Inferior parietal cortex (tissue), 1 donor: ENCODE measurements at regions not wholly inside any gene's neighbourhood (a gene's known extent, or its start where the extent isn't known, plus 50 kb on each side); places are given as distances from the start of the nearest gene placed in this dataset.

ENCODE experiments used
- DNase-seq: peaks from one replicate; pipeline ENCODE4 v3.0.0-alpha.2; 2016; ENCODE audit errors: extremely low spot score

- DNase-seq = no peak
Measured at GRCh38 chr12:89923091-89923490, 214.5 kb upstream of the ATP2B1 start.

- no peak for DNase-seq
Measured at GRCh38 chr12:89920866-89921265, 212.2 kb upstream of the ATP2B1 start.

DNA sequence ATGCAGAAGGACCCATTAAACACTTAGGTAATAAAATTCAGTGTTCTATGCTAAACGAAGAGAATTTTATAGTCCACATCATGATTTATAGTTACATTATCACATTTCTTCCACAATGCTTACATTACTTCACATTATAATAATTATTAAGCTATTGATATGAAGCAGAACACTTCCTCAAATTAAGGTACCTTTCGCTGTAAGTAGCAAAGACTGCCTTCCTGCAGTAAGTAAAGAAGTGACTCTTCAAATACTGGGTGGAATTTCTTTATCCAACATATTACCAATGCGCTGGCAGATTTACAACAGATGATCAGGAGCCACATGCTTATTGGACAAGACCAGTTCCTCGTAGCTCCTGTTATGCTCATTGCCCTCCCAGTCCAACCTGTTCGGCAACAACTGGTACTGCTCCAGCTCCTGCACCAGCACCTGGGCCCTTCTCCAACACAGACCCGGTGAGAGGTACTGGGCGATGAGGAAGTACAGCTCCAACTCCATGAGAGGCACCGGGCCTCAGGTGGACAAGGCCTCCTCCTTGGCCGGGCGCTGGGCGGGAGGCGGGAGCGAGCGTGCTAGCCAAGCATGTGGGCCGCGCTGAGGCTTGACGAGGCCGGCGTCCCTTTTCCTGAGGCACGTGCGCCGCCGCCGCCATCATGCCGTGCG lies 210.7 kb upstream of the ATP2B1 start:
- no peak for DNase-seq

- no peak for DNase-seq
Measured at GRCh38 chr12:89918172-89918846, 209.7 kb upstream of the ATP2B1 start.

DNA sequence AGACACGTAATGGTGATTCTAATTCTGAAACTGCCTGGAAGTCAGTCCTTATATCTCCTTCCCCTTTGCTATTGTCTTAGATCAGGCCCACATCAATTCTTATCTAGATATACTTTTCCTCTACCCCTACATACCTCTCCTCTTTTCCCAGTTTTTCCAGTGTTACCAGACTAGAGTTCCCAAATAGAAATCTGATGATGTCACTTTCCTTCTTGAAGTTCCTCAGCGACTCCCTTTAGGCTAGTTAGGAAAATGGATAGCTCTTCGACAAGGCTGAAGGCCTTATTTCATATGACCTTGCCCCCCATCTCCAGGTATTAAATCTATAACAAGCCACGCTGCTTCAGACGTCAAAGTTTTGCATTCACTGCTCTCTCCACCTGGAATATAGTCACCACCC lies 201.1 kb upstream of the ATP2B1 start:
- no peak for DNase-seq

DNA sequence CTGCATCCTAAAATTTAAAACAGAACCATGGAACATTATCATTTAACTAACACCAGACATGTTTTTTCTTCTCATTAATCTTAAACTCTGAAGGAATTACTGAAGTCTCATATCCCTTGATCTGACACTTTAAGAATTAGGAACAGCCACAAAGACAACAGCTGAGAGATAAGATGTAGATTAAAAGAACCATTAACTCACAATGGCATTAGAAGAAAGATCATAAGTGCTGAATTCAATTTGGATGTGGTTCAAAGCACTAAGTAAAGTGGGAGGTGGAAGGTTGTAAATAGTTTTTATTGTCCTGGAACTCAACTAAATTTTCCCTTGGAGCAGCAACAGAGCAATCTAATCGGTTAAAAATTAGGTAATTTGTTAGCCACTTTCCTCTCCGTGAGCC lies 199.0 kb upstream of the ATP2B1 start:
- no peak for DNase-seq

- DNase-seq = no peak
Measured at GRCh38 chr12:89906824-89907223, 198.2 kb upstream of the ATP2B1 start.

DNA sequence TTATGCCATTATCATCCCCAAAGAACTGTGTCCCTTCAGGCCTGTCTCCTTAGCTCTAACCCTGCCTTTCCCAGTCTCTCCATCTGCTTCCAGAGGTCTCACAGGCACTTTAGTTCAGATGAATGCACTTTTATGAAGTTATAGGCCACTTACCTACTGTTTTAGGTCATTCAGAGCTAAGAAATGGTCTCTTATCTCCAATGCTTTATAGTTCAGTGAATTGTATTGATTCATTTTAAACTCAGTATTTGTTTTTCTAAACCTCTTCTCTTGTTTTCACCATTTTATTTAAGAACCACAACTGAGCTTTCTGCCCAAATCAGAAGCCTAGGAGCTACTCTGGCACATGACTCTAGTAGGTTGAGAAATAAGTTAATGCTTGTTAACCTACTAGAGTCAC lies 197.5 kb upstream of the ATP2B1 start:
- no peak for DNase-seq

- no peak for DNase-seq
Measured at GRCh38 chr12:89901906-89902642, 193.4 kb upstream of the ATP2B1 start.

GRCh38 chr12:89901319-89901718 lies 192.7 kb upstream of the ATP2B1 start:
- no peak for DNase-seq

DNA sequence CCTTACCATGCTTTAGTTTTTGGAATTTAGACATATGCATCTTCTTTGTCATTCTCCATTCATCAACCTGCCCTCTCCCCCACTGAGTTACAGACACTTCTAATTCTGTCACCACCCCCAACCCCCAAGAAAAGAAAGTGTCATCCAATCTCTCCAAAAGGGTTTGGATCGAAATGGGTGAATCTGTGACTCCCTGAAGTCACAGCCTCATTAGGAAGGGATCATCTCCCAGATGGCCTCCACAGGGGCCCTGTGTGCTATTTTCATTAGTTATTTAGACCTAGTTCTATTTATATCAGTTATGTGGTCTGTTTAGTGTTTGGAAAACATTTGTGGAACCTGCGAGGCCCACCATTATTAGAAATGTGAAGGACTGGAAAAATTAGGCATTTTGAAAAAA lies 191.0 kb upstream of the ATP2B1 start:
- DNase-seq = no peak

GRCh38 chr12:89895591-89895990 lies 187.0 kb upstream of the ATP2B1 start:
- DNase-seq = no peak

DNA sequence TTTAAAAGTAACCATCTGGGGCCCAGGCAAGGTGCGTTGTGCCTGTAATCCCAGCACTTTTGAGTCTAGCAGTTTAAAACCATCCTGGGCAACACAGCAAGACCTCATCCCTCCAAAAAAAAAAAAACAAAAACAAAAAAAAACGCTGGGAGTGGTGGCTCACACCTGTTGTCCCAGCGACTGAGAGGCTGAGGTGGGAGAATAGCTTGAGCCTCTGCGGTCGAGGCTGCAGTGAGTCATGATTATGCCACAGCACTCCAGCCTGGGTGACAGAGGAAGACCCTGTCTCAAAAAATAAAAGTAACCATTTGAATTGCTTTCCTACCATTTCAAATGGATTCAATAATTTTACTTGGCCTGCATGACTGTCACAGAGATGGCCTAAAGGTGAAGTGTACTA lies 186.5 kb upstream of the ATP2B1 start:
- no peak for DNase-seq

- DNase-seq = peak; percentile 13
Measured at GRCh38 chr12:89893972-89894706, 185.5 kb upstream of the ATP2B1 start.

GRCh38 chr12:89892436-89892835 lies 183.8 kb upstream of the ATP2B1 start:
- DNase-seq = no peak

- no peak for DNase-seq
Measured at GRCh38 chr12:89891933-89892332, 183.3 kb upstream of the ATP2B1 start.

- DNase-seq = no peak
Measured at GRCh38 chr12:89890161-89890560, 181.5 kb upstream of the ATP2B1 start.

DNA sequence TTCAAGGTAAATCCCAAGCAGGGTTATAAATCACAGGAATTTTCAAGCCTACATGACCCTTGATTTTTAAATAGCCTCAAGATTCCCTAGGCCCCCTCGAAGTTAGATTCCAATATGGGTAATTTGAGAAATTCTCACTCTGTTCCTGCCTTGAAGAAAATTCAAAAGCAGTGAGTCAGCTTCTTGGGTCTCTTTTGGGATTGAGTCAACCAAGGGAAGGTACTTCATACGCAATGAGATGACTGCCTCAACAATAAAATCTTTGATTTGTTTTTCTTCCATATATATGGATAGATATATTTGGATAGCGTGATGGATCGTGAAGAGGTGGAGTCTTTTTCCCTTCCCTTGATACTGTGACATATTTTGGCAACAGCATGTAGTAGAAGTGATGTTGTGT lies 180.4 kb upstream of the ATP2B1 start:
- DNase-seq = no peak

- DNase-seq = no peak
Measured at GRCh38 chr12:89884952-89885351, 176.3 kb upstream of the ATP2B1 start.

GRCh38 chr12:89884416-89884898 lies 175.8 kb upstream of the ATP2B1 start:
- no peak for DNase-seq

- no peak for DNase-seq
Measured at GRCh38 chr12:89883630-89884389, 175.2 kb upstream of the ATP2B1 start.
